Astrocyte (in vitro differentiated cells and primary cell): ENCODE measurements at regions not wholly inside any gene's neighbourhood (a gene's known extent, or its start where the extent isn't known, plus 50 kb on each side); places are given as distances from the start of the nearest gene placed in this dataset.

Source experiments
- DNase-seq: peaks from one replicate; pipeline ENCODE4 v3.0.0-alpha.2; 2010; ENCODE audit warnings: low read depth
- FAIRE-seq: peaks from 2 replicates; lab custom pipeline; 2011; peaks lifted over from hg19 to GRCh38; lab: Jason Lieb, UNC
- H2AFZ ChIP-seq: 2 replicates; pipeline ENCODE4 v1.6.0; 2012; ENCODE audit warnings: low read depth, low read length, inconsistent platforms
- H3K27ac ChIP-seq: 2 replicates; pipeline ENCODE4 v1.5.1; 2011; ENCODE audit warnings: low read depth, low read length, inconsistent platforms
- H3K27me3 ChIP-seq: 2 replicates; pipeline ENCODE4 v1.6.0; 2011; ENCODE audit warnings: low read length, inconsistent platforms; ENCODE audit not compliant: insufficient read depth
- H3K36me3 ChIP-seq: 2 replicates; pipeline ENCODE4 v1.5.1; 2011; ENCODE audit warnings: low read length, inconsistent platforms; ENCODE audit not compliant: insufficient read depth
- H3K4me1 ChIP-seq: 2 replicates; pipeline ENCODE4 v1.5.1; 2011; ENCODE audit warnings: low read length, inconsistent platforms; ENCODE audit not compliant: insufficient read depth
- H3K4me2 ChIP-seq: 2 replicates; pipeline ENCODE4 v1.6.0; 2012; ENCODE audit warnings: low read length, inconsistent platforms
- H3K4me3 ChIP-seq: 2 replicates; pipeline ENCODE4 v1.5.1; 2011; ENCODE audit warnings: low read depth, mild to moderate bottlenecking, low read length, inconsistent platforms; ENCODE audit not compliant: insufficient read depth
- H3K79me2 ChIP-seq: 2 replicates; pipeline ENCODE4 v1.6.0; 2012; ENCODE audit warnings: mild to moderate bottlenecking, low read length, inconsistent platforms; ENCODE audit not compliant: insufficient read depth
- H3K9ac ChIP-seq: 2 replicates; pipeline ENCODE4 v1.6.0; 2012; ENCODE audit warnings: mild to moderate bottlenecking, low read length, inconsistent platforms
- H3K9me3 ChIP-seq: 2 replicates; pipeline ENCODE4 v1.5.1; 2012; ENCODE audit warnings: low read depth, mild to moderate bottlenecking, low read length, inconsistent platforms; ENCODE audit not compliant: insufficient read depth
- H4K20me1 ChIP-seq: 2 replicates; pipeline ENCODE4 v1.6.0; 2012; ENCODE audit warnings: low read length, inconsistent platforms; ENCODE audit not compliant: insufficient read depth
- H3K27ac Mint-ChIP-seq: one replicate; pipeline ENCODE4 v1.8.0; 2021; ENCODE audit warnings: mild to moderate bottlenecking, mixed read lengths; ENCODE audit not compliant: unreplicated experiment
- H3K27me3 Mint-ChIP-seq: one replicate; pipeline ENCODE4 v1.8.0; 2021; ENCODE audit warnings: low read depth, mixed read lengths; ENCODE audit not compliant: unreplicated experiment
- H3K36me3 Mint-ChIP-seq: one replicate; pipeline ENCODE4 v1.8.0; 2021; ENCODE audit warnings: low read depth, mixed read lengths; ENCODE audit not compliant: unreplicated experiment
- H3K4me1 Mint-ChIP-seq: one replicate; pipeline ENCODE4 v1.8.0; 2021; ENCODE audit warnings: low read depth, mixed read lengths; ENCODE audit not compliant: unreplicated experiment
- H3K4me3 Mint-ChIP-seq: one replicate; pipeline ENCODE4 v1.8.0; 2021; ENCODE audit warnings: mild to moderate bottlenecking, moderate library complexity, mixed read lengths; ENCODE audit not compliant: unreplicated experiment
- H3K9me3 Mint-ChIP-seq: one replicate; pipeline ENCODE4 v1.8.0; 2021; ENCODE audit warnings: mild to moderate bottlenecking, mixed read lengths; ENCODE audit not compliant: unreplicated experiment
- EZH2 ChIP-seq: IDR thresholded peaks from 2 replicates; pipeline ENCODE4 v1.6.1; 2012; ENCODE audit warnings: mild to moderate bottlenecking, low read length, inconsistent platforms; ENCODE audit not compliant: insufficient read depth
- TF ChIP-seq, protein P1 (sequence below): IDR thresholded peaks from 2 replicates; pipeline ENCODE4 v1.5.1; 2011; ENCODE audit warnings: low read depth, mild to moderate bottlenecking, inconsistent platforms, low read length, moderate library complexity; ENCODE audit not compliant: insufficient read depth

DNA sequence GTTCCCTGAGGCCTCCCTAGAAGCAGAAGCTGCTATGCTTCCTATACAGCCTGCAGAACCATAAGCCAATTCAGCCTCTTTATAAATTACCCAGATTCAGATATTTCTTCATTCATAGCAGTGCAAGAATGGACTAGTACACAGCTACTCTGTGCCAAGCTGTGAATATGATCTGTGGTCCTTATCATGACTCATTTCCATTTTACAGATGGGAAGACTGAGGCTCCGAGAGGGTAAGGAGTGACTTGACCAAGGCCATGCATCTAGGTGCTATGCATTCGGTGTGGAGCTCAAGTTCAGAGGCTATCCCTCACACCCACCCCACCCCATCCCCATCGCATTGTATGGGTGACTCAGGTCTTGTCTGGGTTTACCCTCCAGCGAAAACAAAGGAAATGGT lies 52.3 kb upstream of the DISP3 start:
- no peak overlapping the region for H3K4me2 ChIP-seq
- TF ChIP-seq, protein P1, sequence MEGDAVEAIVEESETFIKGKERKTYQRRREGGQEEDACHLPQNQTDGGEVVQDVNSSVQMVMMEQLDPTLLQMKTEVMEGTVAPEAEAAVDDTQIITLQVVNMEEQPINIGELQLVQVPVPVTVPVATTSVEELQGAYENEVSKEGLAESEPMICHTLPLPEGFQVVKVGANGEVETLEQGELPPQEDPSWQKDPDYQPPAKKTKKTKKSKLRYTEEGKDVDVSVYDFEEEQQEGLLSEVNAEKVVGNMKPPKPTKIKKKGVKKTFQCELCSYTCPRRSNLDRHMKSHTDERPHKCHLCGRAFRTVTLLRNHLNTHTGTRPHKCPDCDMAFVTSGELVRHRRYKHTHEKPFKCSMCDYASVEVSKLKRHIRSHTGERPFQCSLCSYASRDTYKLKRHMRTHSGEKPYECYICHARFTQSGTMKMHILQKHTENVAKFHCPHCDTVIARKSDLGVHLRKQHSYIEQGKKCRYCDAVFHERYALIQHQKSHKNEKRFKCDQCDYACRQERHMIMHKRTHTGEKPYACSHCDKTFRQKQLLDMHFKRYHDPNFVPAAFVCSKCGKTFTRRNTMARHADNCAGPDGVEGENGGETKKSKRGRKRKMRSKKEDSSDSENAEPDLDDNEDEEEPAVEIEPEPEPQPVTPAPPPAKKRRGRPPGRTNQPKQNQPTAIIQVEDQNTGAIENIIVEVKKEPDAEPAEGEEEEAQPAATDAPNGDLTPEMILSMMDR, result no peak
- no peak for TF ChIP-seq EZH2
- Mint-ChIP-seq H3K4me3 (no peak overlapping the region), H3K9me3 (no peaks in the 10 kb centered on the region), H3K27ac (no peak overlapping the region), H3K4me1 (no peaks in the 10 kb centered on the region), H3K27me3 (peaks cover 37% of the 10 kb centered on the region), H3K36me3 (no peaks in the 10 kb centered on the region)
- no peaks in the 10 kb centered on the region for H3K9me3 ChIP-seq
- no peaks in the 10 kb centered on the region for H3K27me3 ChIP-seq
- no peak overlapping the region for H2AFZ ChIP-seq
- H4K20me1 ChIP-seq, result no peaks in the 10 kb centered on the region
- DNase-seq (no peak), FAIRE-seq (no peak)
- H3K36me3 ChIP-seq, result no peaks in the 10 kb centered on the region
- H3K4me1 ChIP-seq, result no peaks in the 10 kb centered on the region
- H3K9ac ChIP-seq, result no peak overlapping the region
- no peaks in the 10 kb centered on the region for H3K79me2 ChIP-seq
- no peak overlapping the region for H3K4me3 ChIP-seq
- no peak overlapping the region for H3K27ac ChIP-seq

DNA sequence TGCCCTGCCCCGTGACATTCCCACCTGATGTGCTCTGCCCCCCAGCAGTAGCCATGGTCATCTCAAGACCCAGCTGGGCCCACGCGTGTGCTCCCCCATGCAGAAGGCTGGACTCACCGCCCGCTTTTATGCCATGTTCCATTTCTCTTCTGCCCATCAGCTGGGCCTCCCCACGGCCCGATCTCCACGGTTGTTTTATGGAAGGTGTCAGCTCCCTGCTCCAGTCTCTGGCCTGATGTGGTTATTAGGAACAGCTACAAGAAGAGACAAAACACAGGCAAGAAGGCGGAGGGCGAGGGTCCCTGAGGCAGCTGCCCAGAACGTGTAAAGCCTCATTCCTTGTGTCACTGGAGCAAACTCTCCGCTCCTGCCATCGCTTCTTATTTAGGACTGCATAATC lies 50.2 kb upstream of the DISP3 start:
- Histone ChIP-seq H2AFZ (no peak overlapping the region), H3K9ac (no peak overlapping the region), H3K27ac (no peak overlapping the region), H4K20me1 (no peaks in the 10 kb centered on the region), H3K9me3 (no peaks in the 10 kb centered on the region), H3K36me3 (no peaks in the 10 kb centered on the region), H3K79me2 (no peaks in the 10 kb centered on the region), H3K4me2 (no peak overlapping the region), H3K27me3 (no peaks in the 10 kb centered on the region), H3K4me3 (no peak overlapping the region), H3K4me1 (no peaks in the 10 kb centered on the region)
- peaks cover 40% of the 10 kb centered on the region for H3K27me3 Mint-ChIP-seq
- DNase-seq (no peak), FAIRE-seq (no peak)
- no peaks in the 10 kb centered on the region for H3K9me3 Mint-ChIP-seq
- no peaks in the 10 kb centered on the region for H3K36me3 Mint-ChIP-seq
- H3K27ac Mint-ChIP-seq, result no peak overlapping the region
- H3K4me3 Mint-ChIP-seq, result no peak overlapping the region
- H3K4me1 Mint-ChIP-seq, result no peaks in the 10 kb centered on the region
- TF ChIP-seq, protein P1, result no peak
- TF ChIP-seq EZH2, result no peak
